ENCODE measurements at regions not wholly inside any gene's neighbourhood (a gene's known extent, or its start where the extent isn't known, plus 50 kb on each side); places are given as distances from the start of the nearest gene placed in this dataset.

DNA sequence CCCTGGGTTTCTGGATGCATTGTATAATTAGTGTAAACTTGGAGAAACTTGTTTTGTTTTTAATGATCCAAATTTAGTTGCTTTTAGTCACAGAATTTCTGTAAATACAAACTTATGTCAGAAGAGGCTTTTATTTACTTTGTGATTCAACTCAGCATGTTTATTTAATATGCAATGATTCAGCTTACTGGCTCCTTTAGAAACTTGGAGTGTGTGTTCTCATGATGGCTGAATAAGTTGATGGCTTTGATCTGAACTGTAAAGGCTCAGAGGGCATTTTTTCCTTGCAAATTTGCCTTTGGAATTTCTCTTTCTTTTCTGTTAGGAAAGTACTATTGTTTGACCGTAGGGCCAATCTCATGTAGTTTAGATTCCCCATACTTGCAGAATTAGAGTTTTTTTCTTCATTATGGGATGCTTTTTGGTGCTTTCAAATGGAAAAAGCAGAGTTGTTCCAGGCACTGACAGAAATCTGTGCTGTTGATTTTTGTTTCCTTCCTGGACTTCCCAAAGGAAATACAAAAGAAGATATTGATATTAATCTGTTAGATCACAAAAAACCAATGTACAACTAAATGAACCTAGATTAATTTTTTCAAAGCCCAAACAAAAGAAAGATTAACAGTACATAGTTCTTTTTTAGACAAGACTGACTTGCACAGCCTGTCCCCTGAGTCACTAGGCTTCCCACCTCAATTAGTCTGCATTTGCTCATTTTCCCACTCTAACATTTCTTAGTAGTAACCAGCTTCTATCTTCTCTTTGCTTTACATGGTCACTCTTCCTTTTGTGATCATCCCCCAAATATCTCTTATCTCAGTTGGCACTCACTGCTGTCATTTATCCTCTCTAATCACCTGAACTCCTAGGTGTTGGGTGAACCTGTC lies 96.8 kb upstream of the AGR3 start:
- DNase-seq (ENCODE audit: low read depth): peak; percentile 89

DNA sequence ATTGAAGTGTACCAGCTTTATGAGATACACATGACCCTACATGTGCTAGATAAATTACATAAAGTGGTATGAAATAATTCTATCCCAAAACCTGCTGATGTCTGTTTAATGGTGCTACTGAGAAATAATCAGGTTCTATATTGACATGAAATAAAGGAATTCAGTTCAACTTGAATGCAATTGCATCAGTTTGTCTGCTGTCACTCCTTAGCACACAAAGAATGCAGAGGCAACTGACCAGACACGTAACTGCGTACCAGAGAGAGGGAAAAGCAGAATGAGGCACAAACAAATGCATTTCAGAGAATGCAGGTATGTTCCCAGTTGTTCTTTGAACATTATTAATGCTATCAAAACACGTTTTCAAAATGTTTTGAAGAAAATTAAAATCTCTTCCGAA lies 98.8 kb upstream of the AGR3 start:
- no peak for DNase-seq (ENCODE audit: low read depth)

DNA sequence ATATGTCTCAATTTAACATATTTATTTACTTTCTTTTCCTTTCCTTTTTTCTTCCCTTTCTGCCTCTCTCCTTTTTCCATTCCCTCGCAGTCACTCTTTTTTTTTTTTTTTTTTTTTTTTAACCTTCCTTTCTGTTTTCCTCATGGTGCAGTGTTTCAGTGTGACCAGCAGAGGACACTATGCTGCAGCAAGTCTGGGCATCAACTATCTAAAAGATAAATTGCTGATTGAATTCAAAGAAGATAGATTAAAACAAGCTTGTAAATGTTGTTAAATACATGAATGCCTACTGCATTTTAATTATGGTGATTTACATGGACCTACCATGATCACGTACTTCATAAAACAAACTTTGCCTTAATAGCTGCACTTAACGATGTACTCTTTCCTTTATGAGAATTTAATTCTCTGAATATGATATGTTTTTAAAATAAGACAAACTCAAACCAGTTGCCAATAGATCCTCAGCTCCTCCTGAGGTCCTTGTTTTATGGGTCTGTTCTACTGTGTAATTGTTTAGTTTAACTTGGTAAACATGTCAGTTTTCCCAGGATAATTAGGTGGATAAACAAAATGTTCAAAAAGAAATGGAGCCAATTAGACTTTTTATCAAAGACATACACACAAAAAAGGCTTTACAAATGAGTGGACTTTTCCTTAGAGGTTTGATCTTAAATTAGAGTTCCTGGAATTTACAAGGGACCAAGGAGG lies 101.0 kb upstream of the AGR3 start:
- DNase-seq (ENCODE audit: low read depth): peak; percentile 73

DNA sequence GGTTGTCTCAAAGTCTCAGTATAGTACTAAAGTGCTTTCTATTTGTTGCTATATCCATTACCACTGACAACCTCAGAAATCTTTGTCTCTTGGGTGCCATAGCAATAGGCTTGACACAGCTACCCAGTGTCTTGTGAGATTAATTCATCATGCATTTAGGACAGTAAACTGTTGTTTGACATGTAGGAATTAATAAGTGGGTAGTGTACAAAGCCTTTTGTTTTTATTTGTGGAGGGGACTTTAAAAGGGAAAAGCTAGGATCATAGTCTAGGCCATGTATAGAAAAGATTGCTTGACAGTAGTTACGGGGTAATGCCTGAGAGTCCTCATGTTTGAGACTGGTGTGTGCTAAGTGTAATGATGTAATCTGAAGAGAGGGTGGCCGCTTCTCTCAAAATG lies 102.6 kb upstream of the AGR3 start:
- DNase-seq (ENCODE audit: low read depth): no peak

DNA sequence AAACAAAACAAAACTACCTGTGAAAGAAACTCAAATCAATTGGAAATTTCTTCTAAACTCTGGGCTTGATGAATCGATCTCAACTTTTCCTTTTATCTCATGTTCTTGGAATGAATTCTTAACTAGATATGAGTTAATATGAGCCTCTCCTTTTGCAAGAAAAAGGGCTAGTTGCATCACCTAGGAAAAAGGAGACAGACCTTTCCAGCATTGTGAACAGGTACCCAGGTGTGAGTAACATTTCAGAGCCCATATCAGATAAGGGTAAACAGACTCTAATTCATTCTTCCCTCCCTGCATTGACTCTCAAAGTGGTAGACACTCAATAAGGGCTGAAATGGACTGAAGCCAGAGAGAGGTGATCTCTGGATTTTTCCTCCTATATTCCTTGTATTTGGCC lies 103.8 kb upstream of the AGR3 start:
- DNase-seq (ENCODE audit: low read depth): no peak

DNA sequence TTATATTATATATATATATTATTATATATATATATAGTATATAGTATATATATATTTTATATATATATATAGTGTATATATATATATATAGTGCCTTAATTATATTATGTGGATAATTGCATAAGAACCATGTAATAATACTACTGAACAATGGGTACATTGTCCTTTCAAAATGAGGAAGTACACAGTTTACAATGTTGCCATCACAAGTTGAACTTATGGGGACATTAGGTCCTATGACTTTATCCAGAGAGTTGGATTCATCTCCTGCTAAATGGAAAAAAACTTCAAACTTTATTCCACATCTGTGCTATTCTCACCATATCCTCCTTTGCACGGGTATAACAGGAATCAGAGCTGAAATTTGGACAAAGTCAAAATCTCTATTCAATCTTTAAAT lies 105.0 kb upstream of the AGR3 start:
- no peak for DNase-seq (ENCODE audit: low read depth)

DNA sequence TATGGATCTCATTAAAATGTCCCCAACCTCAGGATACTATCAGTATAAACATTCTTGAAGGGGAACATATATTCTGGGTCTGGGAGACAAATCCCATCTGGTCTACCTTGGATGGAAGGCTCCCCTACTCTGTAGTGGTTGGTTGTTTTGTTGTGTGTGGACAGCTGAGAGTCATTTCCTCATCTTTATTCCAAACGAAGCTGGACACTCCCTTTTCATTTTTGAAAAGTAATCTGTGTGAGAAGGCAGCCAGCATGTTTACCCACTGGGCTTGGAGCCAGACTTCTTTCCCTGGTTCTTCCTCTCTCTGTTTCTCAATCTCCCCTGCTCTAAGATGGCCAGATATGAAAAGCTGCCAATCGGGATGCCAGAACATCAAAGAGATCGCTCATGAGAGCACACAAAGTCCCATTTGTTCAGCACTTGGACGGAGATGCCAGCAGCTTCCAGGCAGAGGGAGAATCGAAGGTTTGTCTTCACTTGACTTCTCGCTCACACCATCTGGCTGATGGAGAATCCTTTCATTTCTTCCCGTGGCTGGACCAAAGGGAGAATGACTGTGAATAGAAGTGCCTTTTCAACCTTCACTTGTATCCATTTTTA lies 108.1 kb upstream of the AGR3 start:
- peak; percentile 64 for DNase-seq (ENCODE audit: low read depth)

DNA sequence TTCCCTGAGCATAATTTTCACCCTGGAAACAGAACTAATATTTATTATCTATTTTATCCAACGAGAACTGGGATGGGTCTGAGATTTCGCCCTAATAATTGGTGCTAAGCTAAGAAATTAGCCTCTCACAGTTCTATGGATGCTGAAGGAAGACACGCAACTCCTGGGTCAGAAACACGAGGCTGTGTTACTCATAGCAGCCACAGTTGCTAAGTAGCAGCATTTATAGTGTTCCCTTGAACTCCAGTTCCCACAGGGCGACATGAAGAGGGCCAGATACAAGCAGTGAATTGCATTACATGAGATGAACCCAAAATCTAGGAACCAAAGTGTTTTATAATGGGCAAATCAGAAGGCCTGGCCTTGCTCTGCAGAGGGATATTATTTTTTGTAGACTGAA lies 109.8 kb upstream of the AGR3 start:
- DNase-seq (ENCODE audit: low read depth): no peak

DNA sequence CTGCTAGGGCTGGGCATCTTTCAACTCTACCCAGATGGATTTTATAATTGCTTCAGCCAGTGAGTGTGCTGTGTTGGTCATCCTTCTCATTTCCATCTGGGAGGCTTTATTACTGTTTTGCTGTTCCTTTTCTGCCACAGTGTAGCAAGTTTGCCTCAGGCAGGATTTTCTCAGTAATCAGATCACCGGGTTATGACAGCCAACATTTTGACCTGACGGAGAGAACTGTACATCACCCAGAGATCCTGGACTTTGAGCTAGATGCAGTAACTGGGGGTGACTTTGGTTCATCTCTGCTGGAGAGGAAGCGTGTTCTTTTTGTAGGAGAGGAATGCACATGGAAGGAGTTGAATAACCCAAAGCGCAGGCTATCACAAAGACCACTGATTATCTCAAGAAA lies 111.8 kb upstream of the AGR3 start:
- DNase-seq (ENCODE audit: low read depth): no peak

DNA sequence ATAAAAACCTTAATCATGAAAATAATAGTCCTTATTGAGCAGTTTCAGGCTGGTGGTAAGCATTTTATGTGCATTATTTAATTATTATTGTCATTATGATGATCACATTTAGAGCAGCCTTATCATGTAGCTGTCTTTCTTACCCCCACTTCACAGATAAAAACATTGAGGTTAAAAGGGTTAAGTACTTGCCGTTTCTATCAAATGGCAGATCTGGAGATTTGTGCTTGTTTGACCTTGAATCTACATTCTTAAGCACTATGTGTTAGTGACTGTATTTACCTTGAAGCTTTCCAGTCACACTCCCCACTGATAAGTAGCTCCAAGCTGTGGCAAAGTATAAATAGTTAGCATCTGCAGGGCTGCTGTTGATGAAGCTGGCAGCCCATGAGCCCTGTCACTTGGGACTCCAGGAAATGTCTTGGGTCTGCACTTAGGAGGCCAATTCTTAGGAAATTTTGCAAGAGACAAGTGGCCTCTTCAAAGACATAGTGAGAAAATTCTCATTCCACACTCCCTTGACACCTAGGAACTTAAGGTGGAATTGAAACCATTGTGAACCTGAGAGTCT lies 116.8 kb upstream of the AGR3 start:
- no peak for DNase-seq (ENCODE audit: low read depth)

DNA sequence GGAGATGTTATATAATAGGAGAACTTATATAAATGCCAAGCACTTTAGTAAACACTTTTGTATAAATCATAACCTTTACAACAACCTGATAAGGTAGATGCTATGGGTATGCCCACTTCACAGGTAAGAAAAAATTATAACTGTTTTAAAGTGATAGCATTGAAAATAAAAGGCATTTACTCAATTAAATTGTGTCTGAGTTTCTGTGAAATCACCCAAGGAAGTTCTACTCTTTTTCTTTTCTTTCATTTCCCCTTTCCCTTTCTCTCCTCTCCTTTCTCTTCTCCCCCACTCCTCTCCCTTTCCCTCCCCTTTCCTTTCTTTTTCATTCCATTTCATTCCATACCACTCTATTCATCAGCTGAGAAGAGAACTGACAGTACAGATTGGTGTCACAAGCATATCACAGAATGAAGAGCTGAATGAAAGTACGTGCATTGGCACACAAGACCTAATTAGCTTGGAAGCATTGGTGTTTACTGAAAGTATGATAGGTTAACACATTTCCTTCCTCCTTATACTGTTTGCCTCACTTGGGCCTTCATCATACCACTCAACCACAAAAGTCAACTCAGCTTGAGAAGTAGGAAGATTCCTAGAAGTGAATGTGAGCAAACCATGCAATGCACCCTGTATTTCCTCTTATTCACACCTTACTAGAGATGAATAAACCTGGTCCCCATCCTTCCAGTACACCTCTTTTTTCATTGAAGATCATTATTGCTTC lies 117.9 kb upstream of the AGR3 start:
- DNase-seq (ENCODE audit: low read depth): no peak

DNA sequence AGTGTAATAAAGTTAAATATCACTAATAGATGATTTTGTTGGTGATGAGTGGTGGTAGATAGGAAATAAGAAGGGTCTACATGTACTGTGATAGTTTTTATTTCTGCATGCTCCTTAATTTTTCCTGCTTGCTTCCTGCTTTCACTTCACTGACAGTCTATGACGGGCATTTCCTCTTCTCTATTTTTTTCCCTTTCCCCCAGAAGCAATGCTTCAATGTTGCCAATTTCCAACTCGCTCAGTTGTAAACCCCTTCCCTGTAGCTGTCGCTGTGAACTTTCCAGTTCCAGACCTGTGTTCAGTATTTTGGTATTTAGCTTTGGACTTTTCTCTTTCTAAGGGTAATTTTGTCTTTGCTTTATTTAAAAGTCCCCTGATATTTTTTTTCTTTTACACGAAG lies 123.5 kb upstream of the AGR3 start:
- no peak for DNase-seq (ENCODE audit: low read depth)

DNA sequence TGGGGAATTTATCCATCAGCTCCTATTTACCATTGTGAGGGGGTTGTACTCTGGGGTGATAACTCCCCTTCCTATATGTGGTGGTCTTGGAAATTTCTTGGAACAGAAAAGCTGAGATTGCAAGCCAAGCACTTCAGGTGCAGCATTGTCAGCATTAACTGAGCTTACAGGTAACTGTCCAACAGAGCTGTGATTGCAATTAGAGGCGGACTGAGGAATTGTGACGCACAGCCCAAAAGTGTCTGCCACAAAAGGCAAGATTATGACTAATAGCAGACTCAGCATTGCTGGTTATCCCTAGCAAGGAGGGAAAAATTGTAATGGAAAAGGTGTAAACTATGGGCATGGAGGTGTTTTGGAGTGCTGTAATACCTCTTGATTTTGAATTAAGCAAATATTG lies 126.1 kb upstream of the AGR3 start:
- peak; percentile 44 for DNase-seq (ENCODE audit: low read depth)

DNA sequence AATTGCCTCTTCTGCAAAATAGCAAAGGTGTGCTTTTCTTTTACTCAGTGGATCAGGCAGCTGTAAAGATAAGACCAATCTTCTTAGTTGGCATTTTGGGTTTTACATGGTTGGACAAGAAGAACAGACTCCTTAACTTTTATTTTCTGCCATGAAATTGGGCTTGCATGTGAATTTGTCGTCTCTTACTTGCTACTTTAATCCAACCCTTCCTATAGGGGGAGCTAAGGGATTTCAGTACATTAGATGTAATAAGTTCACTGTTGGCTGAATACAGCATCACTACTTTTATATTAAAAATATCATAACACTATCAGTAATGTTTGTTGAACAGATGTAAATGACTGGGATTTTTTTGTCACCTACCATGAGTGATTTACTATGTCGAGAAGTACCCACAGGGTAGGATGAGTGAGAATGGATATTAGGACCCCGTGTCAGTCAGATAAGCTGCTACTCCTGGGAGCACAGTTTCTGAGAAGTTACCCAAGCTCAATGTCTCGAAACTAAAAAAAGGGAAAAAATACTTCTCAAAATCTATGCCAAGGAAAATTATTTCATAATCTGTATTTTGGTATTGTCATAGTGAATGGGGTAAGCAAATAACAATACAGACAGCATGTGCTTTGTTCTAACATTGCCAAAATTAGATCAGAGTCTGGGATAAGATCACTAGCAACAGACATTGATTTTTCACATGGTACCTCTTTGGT lies 127.4 kb upstream of the AGR3 start:
- peak; percentile 63 for DNase-seq (ENCODE audit: low read depth)

DNA sequence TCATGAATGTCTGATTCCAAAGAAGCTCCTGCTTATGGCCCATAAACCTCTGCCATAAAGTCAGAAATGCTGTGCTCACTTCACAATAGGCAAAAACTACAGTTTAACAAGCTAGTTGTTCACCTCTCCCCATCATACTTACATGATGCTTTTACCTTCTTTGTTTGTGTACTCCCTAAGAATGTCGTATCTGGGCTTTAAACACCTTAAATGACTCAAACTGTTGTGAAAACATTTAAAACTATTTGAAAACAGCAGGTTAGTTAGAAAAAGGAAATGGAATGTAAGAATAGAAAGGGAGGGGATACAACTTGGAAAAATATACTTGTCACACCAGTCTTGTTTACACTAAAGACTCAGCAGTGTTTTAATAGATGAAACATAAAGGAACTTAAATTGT lies 128.2 kb upstream of the AGR3 start:
- no peak for DNase-seq (ENCODE audit: low read depth)

DNA sequence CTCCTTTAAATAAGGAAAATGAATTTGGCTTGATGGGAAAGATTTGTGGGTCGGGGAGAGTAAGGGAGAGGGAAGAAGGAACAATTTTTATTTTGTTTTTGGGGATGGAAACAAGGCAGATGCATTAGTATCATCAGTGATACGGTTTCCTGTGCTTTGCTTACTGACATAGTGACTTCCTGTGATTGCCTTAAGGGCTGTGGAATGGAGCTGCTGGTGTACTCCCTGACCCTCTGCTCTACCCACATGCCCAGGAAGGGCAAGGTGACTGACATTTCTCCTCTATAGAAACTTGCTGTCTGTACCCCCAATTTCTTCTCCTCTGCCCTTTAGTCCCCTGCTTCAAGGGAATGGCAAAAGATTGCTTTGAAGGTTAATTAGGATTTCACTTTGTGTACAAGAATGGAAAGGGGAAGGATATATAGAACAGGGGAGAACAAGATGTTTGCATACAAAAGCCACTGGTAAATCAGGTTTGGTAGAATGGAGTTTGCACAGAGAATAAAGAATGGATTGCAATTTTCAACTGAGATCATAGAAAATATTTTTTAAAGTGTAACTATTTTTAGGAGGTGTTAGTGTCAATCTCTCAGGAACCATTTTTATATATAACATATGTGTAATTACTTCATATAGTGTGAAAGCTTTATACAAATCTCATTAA lies 129.0 kb upstream of the AGR3 start:
- no peak for DNase-seq (ENCODE audit: low read depth)

DNA sequence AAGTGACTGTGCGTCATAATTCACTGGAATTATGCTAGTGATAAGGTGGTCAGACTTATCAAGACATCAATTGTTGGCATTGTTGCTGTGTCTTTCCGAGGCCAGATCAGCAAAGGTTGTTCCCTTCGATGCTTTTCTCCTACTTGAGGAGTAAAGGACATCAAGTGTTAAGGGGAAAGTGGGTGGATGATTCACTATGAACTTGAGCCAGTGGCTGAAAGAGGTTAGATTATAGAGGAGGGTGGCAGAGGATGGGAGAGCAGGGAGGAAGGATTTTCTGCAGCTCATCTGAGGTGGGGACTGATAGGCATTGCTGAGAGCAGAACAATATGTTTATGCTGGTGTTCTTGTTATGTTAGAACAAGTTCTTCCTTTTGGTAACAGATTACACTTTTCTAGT lies 131.4 kb upstream of the AGR3 start:
- DNase-seq (ENCODE audit: low read depth): no peak

DNA sequence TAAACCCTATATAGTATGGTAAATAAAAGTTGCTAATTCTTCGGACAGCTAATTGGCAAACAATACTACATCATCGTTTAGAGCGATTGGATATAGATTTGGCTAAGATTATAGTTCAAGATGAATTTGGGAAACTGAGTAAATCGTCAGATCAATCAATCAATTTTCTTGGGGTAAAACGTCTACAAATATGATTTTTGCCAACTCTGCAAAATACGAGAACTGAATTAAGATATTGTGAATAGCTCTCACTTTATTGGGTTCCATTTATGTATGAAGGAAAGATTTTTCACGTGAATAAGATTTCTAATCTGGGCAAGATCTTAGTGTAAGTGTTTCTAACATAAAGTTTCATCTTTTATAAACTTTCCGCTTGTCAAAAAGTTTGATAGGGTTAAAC lies 132.9 kb upstream of the AGR3 start:
- no peak for DNase-seq (ENCODE audit: low read depth)

DNA sequence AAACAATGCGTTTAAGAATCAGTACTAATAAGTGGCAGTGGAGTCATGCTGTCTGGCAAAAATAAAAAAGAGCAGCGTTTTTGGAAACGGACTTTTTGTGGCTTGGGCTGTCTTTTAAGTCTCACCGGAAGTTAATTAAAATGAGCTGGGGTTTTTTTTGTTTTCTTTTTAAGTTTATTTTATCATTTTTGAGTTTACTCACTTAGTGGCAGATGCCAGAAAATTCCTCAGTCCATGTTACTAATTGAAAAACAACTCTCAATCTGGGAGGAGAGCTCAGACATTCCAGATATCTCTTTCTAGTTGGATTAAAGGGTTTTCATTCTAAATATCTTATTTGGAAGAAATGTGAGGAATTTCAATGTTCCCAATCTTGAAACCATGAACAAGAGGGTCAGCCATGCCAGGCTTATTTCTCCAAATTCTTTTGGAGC lies 133.8 kb upstream of the AGR3 start:
- DNase-seq (ENCODE audit: low read depth): peak; percentile 20

DNA sequence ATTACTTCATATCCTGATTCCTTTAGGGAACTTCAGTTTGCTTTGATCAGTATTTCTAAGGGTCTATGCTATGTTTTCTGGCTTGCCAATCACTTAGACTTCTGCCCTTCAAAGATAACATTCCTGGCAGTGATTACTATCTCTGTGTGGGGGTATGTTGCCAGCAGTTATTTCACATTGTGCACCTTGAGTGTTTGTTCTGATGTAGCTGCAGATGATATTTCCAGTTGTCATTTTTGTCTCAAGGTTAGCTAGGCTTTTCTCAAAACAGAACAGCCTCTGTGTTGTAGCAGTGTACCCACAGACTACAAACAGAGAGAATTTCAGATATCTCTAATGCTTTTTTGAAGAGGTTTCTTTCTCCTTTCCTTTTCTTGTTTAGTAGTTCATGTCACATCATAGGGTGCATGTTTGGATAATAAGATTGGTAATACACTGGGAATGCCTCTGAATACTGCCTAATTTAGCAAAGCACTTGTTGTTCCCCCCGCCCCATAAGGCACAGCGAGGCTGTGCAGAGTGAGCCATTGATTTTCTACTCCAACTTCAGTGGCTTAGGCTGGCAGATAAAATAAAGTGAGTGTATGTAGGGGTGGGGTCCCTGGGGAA lies 134.7 kb upstream of the AGR3 start:
- DNase-seq (ENCODE audit: low read depth): no peak

DNA sequence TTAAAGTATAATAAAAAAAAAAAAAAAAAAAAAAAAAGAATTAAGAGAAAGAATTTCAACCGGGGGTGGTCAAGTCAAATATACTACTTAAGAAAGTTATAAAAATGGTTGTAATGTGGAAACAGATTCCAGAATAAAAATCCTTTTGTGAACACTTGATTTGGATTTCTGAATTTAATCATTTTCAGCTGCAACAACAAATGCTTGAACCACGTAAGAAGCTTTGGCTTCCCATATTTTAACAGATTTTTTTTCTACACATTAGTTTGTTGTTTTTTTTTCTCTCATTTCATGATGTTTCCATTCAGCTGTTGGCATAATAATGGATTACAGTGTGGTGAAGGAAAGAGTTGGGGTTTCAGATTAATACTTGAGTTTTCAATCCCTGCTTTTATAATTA lies 137.3 kb upstream of the AGR3 start:
- DNase-seq (ENCODE audit: low read depth): no peak
